ENCODE measurements at regions not wholly inside any gene's neighbourhood (a gene's known extent, or its start where the extent isn't known, plus 50 kb on each side); places are given as distances from the start of the nearest gene placed in this dataset.
"Not testable (repeated sequence)": the region's sequence is repeated elsewhere in the genome, so short reads cannot be mapped to it uniquely, and the experiment has no call there.

GRCh38 chr15:87689716-87690115 is 566.8 kb downstream of the NTRK3 start:
- DNase-seq: no peak
- no peak for ATAC-seq
- intact Hi-C loops (cut with DNase I): no loop called here

DNA sequence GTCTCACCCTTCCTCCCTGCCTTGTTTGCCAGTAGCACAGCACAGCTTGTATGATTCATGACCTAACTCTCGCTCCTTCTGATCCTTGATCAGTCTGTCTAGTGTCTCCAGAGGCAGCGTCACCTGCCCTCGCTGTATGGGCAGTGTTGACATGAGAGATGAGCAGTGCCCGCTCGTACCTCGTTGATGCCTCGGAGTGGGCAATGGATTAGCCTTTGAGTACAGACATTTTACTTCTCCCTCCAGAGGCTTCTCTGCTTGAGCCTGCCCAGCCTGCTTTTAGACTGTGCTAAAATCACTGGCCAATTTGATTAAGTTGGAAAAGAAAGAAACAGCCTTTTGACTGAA is 569.0 kb downstream of the NTRK3 start:
- DNase-seq (no peak), ATAC-seq (no peak)
- intact Hi-C loops (cut with DNase I): no loop called here

GRCh38 chr15:87686841-87687522 is 569.6 kb downstream of the NTRK3 start:
- no peak for DNase-seq
- intact Hi-C loops (cut with DNase I): no loop called here
- ATAC-seq: no peak

DNA sequence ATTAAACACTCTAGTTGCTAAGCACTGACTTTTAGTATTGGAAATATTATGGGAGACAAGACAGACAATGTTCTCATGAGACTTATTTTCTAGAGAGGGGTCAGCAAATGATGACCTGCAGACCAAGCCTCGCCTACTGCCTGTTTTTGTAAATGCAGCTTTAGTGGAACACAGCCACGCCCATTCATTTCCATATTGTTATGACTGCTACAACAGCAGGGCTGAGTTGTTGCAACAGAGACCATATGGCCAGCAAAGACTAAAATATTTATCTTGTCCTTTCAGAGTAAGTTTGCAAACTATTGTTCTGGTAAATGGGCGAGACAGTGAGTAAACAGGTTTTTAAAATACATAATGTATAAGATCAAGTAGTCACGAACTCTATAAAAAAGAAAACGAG is 570.2 kb downstream of the NTRK3 start:
- ATAC-seq (no peak), DNase-seq (no peak)
- intact Hi-C loops (cut with DNase I): no loop called here

DNA sequence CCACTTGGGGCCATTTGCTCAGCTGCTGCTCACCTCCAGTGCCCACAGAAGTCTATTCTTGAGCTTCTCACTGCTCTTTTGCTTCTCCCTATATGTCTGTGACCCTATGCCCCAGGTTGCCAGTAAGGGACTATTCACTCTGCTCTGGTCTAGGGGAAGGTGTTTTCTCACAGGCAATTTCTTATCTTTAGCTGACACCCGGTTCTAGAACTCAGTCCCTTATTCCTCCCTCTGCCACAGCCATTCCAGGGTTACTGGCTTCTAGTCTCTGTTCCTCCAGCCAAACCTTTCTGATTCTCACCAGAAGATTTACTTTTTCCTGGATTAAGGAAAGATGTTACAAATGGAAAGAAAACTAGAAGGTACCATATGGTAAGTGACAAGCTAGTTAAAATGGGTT is 574.0 kb downstream of the NTRK3 start:
- no peak for DNase-seq
- no peak for ATAC-seq
- intact Hi-C loops (cut with DNase I): no loop called here

DNA sequence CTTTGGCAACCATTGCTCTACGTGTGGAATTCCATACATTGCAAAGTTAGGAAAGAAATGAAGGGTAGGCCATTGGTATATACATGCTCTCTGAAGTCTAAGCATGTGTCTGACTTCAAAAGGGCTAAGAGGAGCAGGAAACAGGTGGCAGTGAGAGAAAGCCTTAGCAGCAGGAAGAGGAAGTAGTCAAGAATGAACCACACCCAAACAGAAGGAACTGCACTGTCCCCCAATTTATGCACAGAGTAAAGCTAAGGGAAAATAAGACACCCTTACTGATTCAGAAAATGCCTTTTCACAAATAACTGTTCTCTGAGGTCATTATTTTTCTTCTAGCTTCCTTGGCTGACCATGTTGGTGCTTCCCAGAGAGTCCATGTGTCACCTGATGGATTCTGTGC is 575.4 kb downstream of the NTRK3 start:
- DNase-seq (no peak), ATAC-seq (no peak)
- intact Hi-C loops (cut with DNase I): no loop called here

- ATAC-seq (no peak), DNase-seq (no peak)
- intact Hi-C loops (cut with DNase I): no loop called here
These were observed 576.3 kb downstream of the NTRK3 start for GRCh38 chr15:87680208-87680607.

- DNase-seq (no peak), ATAC-seq (no peak)
- intact Hi-C loops (cut with DNase I): loop anchor here in 1 of 2 donors (10.0 kb wide), 1 partner anchor 570 kb away; no protein-coding TSS in a partner anchor
These were observed 581.3 kb downstream of the NTRK3 start for GRCh38 chr15:87675271-87675670.

DNA sequence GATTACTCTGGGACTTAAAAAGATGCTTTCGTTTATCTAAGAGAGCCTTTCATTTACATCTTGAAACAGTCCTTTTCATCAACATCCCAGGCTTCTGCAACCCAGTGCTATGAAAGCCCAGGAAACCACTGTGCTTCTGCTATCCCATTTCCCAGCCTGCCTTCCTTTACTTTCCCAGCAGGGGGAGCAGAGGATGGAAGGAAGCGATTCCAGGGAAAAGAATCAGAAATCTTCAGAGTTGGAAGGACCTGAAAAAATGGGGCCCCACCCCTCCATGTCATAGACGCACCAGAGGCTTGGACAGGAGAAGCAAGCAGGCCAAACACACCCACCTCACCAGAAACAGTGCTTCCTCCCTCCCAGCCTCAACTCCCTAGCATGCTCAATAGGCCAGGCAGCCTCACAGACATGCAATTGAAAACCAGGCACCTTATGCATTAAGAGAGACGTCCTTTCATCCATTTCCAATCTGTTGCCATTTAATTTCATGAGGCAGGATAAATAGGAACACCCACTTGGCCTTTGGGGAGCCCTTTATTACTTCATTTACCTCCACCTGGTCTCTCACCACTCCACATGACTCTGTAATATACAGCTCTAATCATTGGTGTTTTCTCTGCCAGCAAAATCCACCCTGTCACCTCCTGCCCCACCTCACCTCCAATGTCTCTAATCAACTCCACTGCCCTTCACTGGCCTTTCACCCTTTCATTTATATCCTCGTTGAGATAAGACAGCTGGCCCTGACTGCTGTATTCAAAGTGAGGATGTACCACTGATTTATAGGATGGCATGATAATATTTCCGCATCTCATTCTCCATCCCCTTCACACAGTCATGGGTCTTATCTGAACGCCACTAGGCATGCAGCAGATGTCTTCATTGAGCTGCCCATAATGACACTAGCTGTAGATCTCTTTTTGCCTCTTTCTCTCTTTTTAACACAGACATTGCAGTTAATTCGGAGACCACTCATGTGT is 583.9 kb downstream of the NTRK3 start:
- DNase-seq (peak; percentile 23), ATAC-seq (peak; percentile 8 to 33)
- intact Hi-C loops (cut with DNase I): loop anchor here (5.0 to 10.0 kb wide), 2 partner anchors 572 to 575 kb away; no protein-coding TSS in a partner anchor

DNA sequence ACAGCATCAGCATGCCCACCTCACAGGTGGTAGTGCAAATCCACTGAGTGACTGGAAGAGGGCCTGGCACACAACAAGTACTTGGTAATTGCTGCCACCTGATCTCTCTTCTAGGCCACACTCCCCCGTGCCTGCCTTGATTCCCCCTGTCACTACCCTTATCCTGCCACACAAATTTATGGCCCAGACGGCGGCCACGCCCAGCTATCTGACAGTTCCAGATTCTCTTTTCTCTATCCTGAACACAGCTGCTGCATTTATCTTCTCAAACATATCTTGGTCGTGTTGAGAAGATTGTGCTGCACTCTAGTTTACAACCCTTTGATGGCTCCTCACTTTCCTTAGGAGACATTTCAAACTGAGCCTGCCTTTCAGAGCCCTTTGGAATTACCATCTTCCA is 585.2 kb downstream of the NTRK3 start:
- no peak for ATAC-seq
- intact Hi-C loops (cut with DNase I): loop anchor here (5.0 to 10.0 kb wide), 2 partner anchors 574 to 576 kb away; no protein-coding TSS in a partner anchor
- no peak for DNase-seq

DNA sequence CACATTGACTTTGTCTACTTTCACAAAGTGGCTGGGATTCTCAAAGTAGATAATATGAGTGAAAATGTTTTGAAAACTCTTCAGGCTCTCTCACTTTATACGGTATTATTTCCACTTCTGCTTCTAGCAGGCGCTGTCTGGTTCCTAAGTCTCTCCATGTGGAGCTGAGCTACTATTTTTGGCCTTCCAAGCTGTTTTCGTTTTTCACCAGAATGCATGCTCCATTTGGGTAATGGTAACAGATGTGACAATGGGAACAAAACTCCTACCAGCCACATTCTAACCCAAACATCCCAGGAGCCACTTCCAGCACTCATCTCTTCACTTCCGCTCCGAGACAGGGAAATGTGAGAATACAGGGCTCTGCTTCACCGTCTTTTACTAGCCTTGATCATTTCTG is 586.7 kb downstream of the NTRK3 start:
- intact Hi-C loops (cut with DNase I): loop anchor here (5.0 to 10.0 kb wide), 2 partner anchors 575 to 577 kb away; no protein-coding TSS in a partner anchor
- ATAC-seq (no peak), DNase-seq (no peak)

DNA sequence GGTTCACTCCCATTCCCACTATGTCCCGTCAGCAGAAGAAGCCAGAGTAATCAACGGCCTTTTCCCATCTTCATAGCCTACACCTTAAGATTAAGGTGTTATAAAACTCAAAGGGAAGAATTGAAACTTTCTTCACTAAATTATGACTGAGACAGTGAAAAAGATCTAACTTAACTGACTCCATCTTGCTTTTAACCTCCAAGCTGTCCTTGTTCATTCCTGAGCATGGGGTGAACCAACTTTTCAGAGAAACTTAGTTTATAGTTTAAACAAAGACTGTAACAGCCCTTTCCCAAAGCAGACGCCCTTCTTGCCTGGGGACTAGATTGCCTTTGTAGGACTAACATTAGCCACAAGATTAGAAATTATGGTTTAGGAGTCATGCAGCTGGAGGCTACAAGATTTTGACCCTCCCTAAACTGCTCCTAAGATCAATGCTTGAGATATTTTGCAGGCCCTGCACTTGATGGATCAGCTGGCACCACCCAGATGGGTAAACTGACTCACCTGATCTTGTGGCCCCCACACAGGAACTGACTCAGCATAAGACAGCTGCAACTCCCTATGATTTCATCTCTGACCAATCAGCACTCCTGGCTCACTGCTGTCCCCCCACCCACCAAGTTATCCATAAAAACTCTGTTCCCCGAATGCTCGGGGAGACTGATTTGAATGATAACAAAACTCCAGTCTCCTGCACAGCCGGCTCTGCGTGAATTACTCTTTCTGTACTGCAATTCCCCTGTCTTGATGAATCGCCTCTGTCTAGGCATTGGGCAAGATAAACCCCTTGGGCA is 587.6 kb downstream of the NTRK3 start:
- intact Hi-C loops (cut with DNase I); ATAC-seq; DNase-seq: not testable (repeated sequence)

GRCh38 chr15:87667643-87668042 is 588.9 kb downstream of the NTRK3 start:
- intact Hi-C loops (cut with DNase I): no loop called here
- DNase-seq (no peak), ATAC-seq (no peak)

- DNase-seq (no peak), ATAC-seq (no peak)
- intact Hi-C loops (cut with DNase I): no loop called here
These were observed 594.0 kb downstream of the NTRK3 start for GRCh38 chr15:87662575-87662974.

DNA sequence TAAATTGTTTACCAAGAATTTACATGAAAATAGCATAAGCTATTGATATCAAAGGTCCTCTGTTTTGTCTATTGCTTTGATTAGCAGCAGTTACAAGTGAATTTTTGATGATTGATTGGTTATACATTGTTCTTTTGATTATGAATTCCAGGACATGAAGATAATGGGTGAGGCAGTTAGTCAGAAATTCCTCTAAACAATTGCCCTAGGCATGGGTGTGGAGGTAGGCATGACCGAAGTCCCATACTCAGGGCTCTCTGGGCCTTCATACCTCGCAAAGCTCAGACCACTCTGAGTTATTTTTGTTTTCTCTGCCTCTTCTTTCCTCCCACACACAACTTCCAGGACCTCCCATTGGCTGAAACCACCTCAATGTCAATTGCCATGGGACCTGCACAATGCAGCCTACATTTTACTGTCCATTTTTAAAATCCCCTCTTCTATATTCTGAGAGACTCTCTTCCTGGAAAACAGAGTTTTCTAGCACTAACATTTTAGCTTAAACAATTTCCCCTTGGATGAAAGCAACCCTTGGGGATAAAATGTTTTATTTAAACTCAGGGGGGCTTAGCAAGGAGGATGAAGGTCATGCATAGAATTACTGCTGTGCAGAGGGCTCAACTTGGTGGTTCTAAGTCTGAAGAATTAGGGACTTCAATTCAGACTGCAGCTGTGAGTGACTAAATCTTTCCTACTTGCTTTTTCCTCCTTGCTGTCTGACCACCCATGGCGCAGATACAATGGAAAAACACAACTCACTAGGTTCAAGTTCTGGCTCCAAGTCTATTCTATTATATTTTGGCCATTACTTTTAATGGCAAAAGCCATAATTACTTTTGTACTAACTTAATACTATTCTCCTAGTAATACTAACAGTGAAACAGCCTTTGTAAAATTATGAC is 594.8 kb downstream of the NTRK3 start:
- ATAC-seq (no peak), DNase-seq (no peak)
- intact Hi-C loops (cut with DNase I): no loop called here

GRCh38 chr15:87660251-87661129 is 596.0 kb downstream of the NTRK3 start:
- no peak for DNase-seq
- intact Hi-C loops (cut with DNase I): no loop called here
- ATAC-seq: no peak

DNA sequence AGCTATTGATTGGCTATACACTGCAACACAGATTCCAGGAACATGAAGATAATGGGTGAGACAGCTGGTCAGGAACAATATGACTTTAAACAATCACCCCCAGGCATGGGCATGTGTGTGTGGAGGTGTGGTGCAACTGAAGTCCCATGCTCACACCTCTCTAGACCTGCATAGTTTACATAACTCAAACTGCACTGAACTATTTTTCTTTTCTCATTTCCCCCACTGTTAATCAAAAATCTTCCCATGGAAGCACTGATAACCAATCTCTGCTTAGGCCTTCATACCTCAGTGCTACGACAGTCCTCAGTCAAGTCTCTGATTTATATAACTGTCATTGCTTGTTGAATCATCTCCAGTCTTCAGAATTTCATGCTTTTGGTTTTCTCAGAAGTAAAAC is 600.2 kb downstream of the NTRK3 start:
- no peak for DNase-seq
- ATAC-seq: no peak
- intact Hi-C loops (cut with DNase I): no loop called here

DNA sequence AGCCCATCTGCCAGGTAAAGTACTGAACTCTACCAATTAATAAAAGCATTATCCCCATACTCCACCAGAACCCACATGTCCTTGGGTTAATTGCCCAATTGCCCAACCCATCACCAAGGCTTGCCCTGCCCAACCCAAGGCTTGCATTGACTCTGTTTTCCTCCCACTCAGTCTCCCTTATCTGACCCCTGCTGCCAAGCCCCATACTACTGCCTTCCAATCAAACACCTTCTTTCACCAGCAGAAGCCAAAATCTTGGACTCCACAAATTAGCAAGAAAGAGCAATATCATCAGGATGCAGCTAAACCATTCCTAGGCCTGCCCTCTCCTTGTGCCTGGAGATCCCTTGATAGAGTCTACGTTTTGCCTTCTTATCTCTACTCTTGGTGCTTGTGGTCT is 602.9 kb downstream of the NTRK3 start:
- intact Hi-C loops (cut with DNase I): no loop called here
- DNase-seq: no peak
- no peak for ATAC-seq

All from left cardiac atrium (tissue), 4 donors.